Neural cell (in vitro differentiated cells): ENCODE measurements at regions not wholly inside any gene's neighbourhood (a gene's known extent, or its start where the extent isn't known, plus 50 kb on each side); places are given as distances from the start of the nearest gene placed in this dataset.

Source experiments
- H2AFZ ChIP-seq: fragments of 200-600, 300-800 bp; sonication (generic), shearing (Covaris generic); 2 replicates; pipeline ENCODE4 v1.6.0; 2014; ENCODE audit warnings: low read depth, mild to moderate bottlenecking, antibody characterized with exemption, low read length, moderate library complexity
- H3F3A ChIP-seq: fragments of 200-600 bp; shearing (Covaris generic); 2 replicates; pipeline ENCODE4 v1.6.1; 2016; ENCODE audit warnings: mild to moderate bottlenecking, moderate library complexity, mixed read lengths, antibody characterized with exemption, low read length; ENCODE audit not compliant: insufficient read depth, poor library complexity, severe bottlenecking
- H3K27ac ChIP-seq: fragments of 200-600, 300-800 bp; sonication (generic), shearing (Covaris generic); 2 replicates; pipeline ENCODE4 v1.5.1; 2014; ENCODE audit warnings: mild to moderate bottlenecking, low read length, moderate library complexity
- H3K27me3 ChIP-seq: fragments of 300-800, 200-600 bp; sonication (generic), shearing (Covaris generic); 2 replicates; pipeline ENCODE4 v1.6.0; 2014; ENCODE audit warnings: mild to moderate bottlenecking, low read depth, low read length, moderate library complexity; ENCODE audit not compliant: insufficient read depth
- H3K36me3 ChIP-seq: fragments of 300-800, 200-600 bp; sonication (generic), shearing (Covaris generic); 2 replicates; pipeline ENCODE4 v1.5.1; 2014; ENCODE audit warnings: mild to moderate bottlenecking, antibody characterized with exemption, low read length, moderate library complexity; ENCODE audit not compliant: insufficient read depth
- H3K4me2 ChIP-seq: fragments of 300-800, 200-600 bp; sonication (generic), shearing (Covaris generic); 2 replicates; pipeline ENCODE4 v1.6.0; 2014; ENCODE audit warnings: mild to moderate bottlenecking, low read length
- H3K4me3 ChIP-seq: fragments of 300-800, 200-600 bp; sonication (generic), shearing (Covaris generic); 2 replicates; pipeline ENCODE4 v1.5.1; 2014; ENCODE audit warnings: mild to moderate bottlenecking, low read length, moderate library complexity
- H3K79me2 ChIP-seq: fragments of 200-600 bp; shearing (Covaris generic); replicated peaks from 2 replicates; pipeline ENCODE4 v1.6.0; 2014; ENCODE audit warnings: mild to moderate bottlenecking, low read length, moderate library complexity; ENCODE audit not compliant: insufficient read depth
- H3K9ac ChIP-seq: fragments of 300-800, 200-600 bp; sonication (generic), shearing (Covaris generic); 2 replicates; pipeline ENCODE4 v1.6.1; 2016; ENCODE audit warnings: mild to moderate bottlenecking, low read length, mixed read lengths
- H3K9me2 ChIP-seq: fragments of 200-600 bp; shearing (Covaris generic); 2 replicates; pipeline ENCODE4 v1.6.1; 2016; ENCODE audit warnings: mild to moderate bottlenecking, low read length, mixed read lengths; ENCODE audit not compliant: insufficient read depth
- H3K9me3 ChIP-seq: fragments of 200-600, 300-800 bp; sonication (generic), shearing (Covaris generic); 2 replicates; pipeline ENCODE4 v1.6.1; 2016; ENCODE audit warnings: mild to moderate bottlenecking, mixed run types, low read length, moderate library complexity, mixed read lengths
- H4K20me1 ChIP-seq: fragments of 200-600 bp; shearing (Covaris generic); 2 replicates; pipeline ENCODE4 v1.6.1; 2016; ENCODE audit warnings: mild to moderate bottlenecking, mixed run types; ENCODE audit not compliant: insufficient read depth
- CTCF ChIP-seq: fragments of 450-650 bp; IDR thresholded peaks from 2 replicates; pipeline ENCODE4 v1.5.1; 2014; ENCODE audit warnings: antibody characterized with exemption, mild to moderate bottlenecking, moderate library complexity; ENCODE audit not compliant: poor library complexity, severe bottlenecking
- EP300 ChIP-seq: fragments of 450-650 bp; conservative IDR thresholded peaks from 2 replicates; pipeline ENCODE4 v1.6.1; 2014; ENCODE audit warnings: antibody characterized with exemption, mild to moderate bottlenecking, moderate library complexity; ENCODE audit not compliant: poor library complexity, severe bottlenecking
- EZH2 ChIP-seq: fragments of 200-600, 300-800 bp; shearing (Covaris generic), sonication (generic); IDR thresholded peaks from 2 replicates; pipeline ENCODE4 v1.6.1; 2014; ENCODE audit warnings: antibody characterized with exemption, low read length, borderline replicate concordance, mild to moderate bottlenecking; ENCODE audit not compliant: insufficient read depth, poor library complexity, severe bottlenecking
- MXI1 ChIP-seq: fragments of 450-650 bp; conservative IDR thresholded peaks from 2 replicates; pipeline ENCODE4 v1.6.1; 2014; ENCODE audit warnings: antibody characterized with exemption, mild to moderate bottlenecking; ENCODE audit not compliant: poor library complexity, severe bottlenecking
- POLR2AphosphoS5 ChIP-seq: IDR thresholded peaks from 2 replicates; pipeline ENCODE4 v1.6.1; 2012
- RAD21 ChIP-seq: fragments of 450-650 bp; conservative IDR thresholded peaks from 2 replicates; pipeline ENCODE4 v1.6.1; 2014; ENCODE audit warnings: antibody characterized with exemption, mild to moderate bottlenecking, moderate library complexity
- REST ChIP-seq: IDR thresholded peaks from 2 replicates; pipeline ENCODE4 v1.6.1; 2012; ENCODE audit warnings: borderline replicate concordance
- SMC3 ChIP-seq: fragments of 450-650 bp; conservative IDR thresholded peaks from 2 replicates; pipeline ENCODE4 v1.6.1; 2014; ENCODE audit warnings: antibody characterized with exemption, mild to moderate bottlenecking, moderate library complexity; ENCODE audit not compliant: poor library complexity
- TAF1 ChIP-seq: IDR thresholded peaks from 2 replicates; pipeline ENCODE4 v1.6.1; 2012; ENCODE audit warnings: low read depth

GRCh38 chr6:166774770-166775169 is 147.7 kb upstream of the RPS6KA2 start:
- Histone ChIP-seq H4K20me1 (no peaks in the 10 kb centered on the region), H2AFZ (no peak overlapping the region), H3K79me2 (no peaks in the 10 kb centered on the region), H3K4me3 (no peak overlapping the region), H3K4me2 (no peak overlapping the region), H3K36me3 (no peaks in the 10 kb centered on the region), H3K9me2 (no peaks in the 10 kb centered on the region), H3F3A (no peaks in the 10 kb centered on the region), H3K27ac (no peak overlapping the region), H3K9ac (no peak overlapping the region), H3K27me3 (no peaks in the 10 kb centered on the region), H3K9me3 (no peaks in the 10 kb centered on the region)
- TF ChIP-seq REST (no peak), MXI1 (no peak), EP300 (no peak), SMC3 (no peak), RAD21 (no peak), POLR2AphosphoS5 (no peak), EZH2 (no peak), TAF1 (no peak), CTCF (no peak)

GRCh38 chr6:166774292-166774691 is 147.2 kb upstream of the RPS6KA2 start:
- no peak overlapping the region for H2AFZ ChIP-seq
- H3K4me2 ChIP-seq = no peak overlapping the region
- H3K9me2 ChIP-seq = no peaks in the 10 kb centered on the region
- no peaks in the 10 kb centered on the region for H3K27me3 ChIP-seq
- no peak for TF ChIP-seq SMC3
- TF ChIP-seq CTCF = no peak
- TF ChIP-seq EZH2 = no peak
- TF ChIP-seq RAD21 = no peak
- TF ChIP-seq TAF1 = no peak
- TF ChIP-seq REST = no peak
- TF ChIP-seq POLR2AphosphoS5 = no peak
- no peaks in the 10 kb centered on the region for H3K79me2 ChIP-seq
- H3K27ac ChIP-seq = no peak overlapping the region
- no peak overlapping the region for H3K4me3 ChIP-seq
- no peaks in the 10 kb centered on the region for H3K36me3 ChIP-seq
- no peaks in the 10 kb centered on the region for H4K20me1 ChIP-seq
- no peaks in the 10 kb centered on the region for H3F3A ChIP-seq
- H3K9ac ChIP-seq = no peak overlapping the region
- H3K9me3 ChIP-seq = no peaks in the 10 kb centered on the region
